NCI-H446 treated with DMSO at 0.1 percent for 48 hours (cell line): ENCODE measurements at regions not wholly inside any gene's neighbourhood (a gene's known extent, or its start where the extent isn't known, plus 50 kb on each side); places are given as distances from the start of the nearest gene placed in this dataset.

ENCODE experiments used
- DNase-seq: peaks from one replicate; lab custom pipeline; 2025; lab: John Stamatoyannopoulos, UW

DNA sequence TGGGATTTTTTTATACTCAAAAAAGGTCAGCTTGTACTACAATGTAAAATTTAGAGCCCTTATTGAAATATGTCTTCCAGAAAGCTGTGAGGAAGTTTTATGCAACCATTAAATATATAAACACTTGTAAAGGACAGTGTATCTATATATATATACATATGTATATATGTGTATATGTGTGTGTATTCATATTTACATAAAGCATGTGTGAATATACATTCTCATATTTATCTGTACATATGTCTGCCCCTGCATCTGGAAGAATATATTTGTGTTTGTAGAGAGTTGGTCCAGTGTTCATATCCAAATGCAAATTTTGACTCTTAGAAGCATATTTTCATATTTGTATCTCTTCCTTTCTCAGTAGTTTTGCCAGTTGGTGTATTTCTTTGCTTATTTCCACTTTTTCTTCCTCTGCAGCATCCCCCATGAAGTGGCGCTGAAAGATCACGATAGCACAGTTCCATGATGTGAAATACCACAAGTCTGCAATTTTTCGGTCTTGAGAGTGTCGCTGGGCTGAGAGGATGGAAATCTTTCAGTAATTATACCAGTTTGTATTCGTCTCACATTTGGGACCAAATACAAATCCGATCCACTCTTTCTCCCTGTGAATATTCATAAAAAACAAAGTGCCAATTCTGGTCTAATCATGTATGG lies 311.7 kb upstream of the DPH6 start:
- DNase-seq: no peak

DNA sequence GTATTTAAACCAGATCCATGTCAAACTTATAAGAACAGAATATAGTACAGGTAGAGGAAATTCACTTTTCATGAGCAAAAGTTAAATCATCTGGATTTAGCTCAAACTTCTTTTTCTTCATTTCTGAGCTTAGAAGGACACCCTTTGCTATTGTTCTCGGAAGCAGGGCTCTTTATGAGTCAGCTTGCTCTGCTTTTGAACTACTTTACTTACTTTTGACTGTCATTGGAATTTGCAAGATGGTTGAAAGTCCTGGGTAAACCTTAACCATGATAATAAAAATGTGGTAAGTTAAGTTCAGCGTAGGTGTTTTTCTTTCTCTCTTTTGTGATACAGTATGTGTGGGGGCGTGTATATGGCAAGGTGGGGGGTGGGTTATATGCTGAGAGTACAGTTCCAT lies 312.7 kb upstream of the DPH6 start:
- DNase-seq: no peak

- DNase-seq: no peak
These were observed 317.7 kb upstream of the DPH6 start for GRCh38 chr15:35863655-35864054.

DNA sequence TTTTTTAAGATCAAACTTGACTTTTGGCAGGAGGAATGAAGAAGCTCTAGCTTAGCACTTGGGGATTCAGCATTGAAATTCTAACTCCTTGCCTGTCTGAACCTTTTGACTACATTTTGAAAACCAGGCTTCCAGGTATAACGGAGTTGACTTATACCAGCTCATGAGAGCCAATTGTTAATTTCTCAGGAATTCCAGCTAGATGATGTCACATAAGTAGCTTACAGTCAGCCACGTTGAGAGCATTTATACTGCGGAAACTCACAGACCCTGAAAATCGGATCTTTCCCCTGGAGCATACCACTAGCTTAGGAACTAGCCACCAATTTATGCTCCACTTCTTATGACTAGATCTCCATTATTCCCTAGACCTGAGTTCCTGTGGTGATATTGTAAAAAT lies 321.4 kb upstream of the DPH6 start:
- DNase-seq: no peak

GRCh38 chr15:35871282-35871681 lies 325.3 kb upstream of the DPH6 start:
- DNase-seq: no peak

- no peak for DNase-seq
These were observed 325.8 kb upstream of the DPH6 start for GRCh38 chr15:35871812-35872211.

DNA sequence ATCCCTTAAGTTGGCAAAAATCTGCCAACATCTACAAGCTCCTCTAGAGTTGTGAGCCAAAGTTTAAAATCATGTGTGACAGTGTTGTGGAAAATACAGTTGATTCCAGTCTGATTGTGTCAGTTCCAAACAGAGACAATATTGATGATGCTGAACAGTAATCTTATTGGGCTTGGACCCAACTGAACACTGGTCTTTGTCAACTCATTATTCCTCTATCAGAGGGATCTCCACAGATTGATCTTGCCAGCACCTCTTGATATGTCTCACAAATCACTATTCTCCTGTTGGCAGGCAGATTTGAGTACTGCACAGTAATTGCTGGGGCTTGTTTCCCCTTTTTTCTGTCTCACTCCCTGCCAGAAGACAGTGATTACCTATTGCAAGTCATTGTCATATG lies 326.6 kb upstream of the DPH6 start:
- DNase-seq: no peak

DNA sequence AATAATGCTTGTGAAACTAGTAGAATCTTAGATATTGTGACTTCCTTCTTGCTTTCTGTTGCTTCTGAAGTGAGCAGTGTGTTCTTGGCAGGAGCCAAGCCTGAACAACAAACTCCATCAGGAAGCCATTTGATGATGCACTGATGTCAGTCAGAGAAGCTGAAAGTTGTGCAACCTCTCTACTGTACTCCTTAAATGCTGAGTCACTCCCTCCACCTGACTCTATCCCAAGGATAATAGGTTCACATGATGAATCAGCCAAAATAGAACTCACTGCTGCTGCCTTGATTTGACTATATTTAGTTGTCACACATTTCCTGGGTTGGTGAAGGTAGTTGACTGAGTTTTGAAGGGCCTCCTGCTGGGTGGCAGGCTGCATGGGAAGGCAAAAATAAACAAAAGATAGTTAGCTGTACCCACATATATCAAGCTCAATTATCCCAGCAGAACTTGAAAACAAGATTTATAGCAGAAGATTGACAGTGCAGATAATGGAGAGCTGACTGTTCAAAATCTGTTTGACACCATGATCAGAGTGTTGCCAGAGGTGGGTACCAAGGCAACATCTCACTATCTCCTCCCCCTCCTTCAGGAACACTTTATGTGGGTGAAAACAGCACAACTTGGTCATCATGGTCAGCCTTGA lies 328.4 kb upstream of the DPH6 start:
- peak; percentile 4 for DNase-seq

DNA sequence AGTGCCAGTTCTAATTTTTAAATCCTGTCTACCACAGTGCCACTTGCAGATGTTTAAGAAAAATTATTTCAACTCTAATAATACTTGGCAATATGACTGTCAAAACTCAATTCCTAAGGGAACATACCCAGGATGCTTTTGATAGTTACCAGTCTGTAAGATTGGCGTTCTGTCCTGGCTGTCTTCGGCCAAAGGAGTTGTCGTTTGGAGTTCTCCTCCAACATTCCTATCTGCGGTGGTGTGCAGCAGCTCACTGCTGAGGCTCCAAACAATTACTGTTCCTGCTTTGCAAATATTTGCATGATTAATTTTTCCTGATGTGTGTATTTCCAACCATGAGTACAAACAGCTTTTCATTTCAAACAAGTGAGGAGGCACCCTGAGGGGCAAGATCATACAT lies 330.8 kb upstream of the DPH6 start:
- DNase-seq: no peak

DNA sequence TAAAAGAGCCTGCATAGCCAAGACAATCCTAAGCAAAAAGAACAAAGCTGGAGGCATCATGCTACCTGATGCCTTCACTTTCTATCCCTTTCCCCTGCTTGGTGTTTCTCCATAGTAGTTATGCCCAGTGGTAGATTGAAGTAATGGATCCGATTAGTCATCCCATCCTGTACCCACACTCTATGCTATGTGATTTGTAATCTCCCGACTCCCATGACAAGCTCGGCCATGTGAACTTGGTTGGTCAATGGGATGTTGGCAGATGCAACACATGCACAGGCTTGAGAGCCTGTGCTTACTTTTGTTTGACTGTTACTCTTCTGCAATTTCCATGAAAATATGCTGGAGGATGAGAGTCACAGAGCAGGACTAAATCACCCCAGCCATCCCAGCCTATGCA lies 334.9 kb upstream of the DPH6 start:
- no peak for DNase-seq

DNA sequence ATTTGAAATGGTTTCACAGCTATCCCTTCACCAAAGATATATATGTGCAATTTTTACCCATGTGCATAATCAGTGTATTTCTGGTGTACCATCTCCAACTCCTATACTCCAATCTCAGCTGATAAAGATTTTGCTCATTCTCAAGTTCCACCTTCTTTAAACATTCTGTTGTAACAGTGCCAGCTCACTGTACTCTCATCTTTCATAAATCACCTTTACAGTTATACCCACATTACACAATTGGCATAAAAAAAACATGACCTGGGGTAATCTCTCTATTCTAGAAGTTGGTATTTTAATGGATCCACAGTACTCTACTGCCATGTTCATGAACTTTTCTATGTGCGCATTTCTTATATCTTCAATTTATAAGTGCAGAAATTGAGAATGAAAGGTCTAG lies 339.9 kb upstream of the DPH6 start:
- DNase-seq: no peak

DNA sequence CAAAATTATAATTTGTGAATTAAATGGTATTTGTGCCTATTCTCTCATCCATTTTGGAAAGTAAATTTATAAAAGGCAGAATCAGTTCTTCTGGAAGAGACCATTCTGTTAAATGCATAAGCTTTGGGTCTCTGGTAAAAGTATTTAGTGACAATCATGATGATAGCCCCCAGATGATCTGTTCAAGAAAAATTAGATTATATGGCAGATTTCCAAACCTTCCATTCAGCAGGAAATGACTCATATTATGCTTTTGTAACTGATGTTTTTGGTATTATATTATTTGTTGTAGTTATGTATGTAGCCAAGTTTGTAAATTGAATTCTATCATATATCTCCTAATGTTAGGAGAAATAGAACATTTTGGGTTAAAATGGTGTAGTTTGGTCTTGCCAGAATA lies 340.8 kb upstream of the DPH6 start:
- DNase-seq: peak; percentile 27

DNA sequence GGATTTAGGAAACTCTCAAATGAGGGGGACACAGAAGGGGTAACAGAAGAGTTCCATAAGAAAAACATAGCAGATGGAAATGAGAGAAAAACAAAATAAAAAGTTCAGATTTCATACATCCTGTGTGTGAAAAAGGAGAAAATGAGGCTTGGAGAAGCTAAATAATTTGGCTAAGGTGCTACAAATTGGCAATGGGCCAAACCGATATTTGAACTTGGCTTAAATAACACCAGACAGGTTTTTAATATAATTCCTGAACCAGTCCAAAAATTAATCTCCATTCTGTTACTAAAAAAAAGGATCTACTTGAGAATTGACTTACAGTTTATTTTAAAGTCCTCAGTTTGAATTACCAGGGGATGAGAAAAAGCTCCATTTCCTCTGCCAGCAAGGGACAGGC lies 342.9 kb upstream of the DPH6 start:
- no peak for DNase-seq

GRCh38 chr15:35907511-35907910 lies 361.5 kb upstream of the DPH6 start:
- no peak for DNase-seq

DNA sequence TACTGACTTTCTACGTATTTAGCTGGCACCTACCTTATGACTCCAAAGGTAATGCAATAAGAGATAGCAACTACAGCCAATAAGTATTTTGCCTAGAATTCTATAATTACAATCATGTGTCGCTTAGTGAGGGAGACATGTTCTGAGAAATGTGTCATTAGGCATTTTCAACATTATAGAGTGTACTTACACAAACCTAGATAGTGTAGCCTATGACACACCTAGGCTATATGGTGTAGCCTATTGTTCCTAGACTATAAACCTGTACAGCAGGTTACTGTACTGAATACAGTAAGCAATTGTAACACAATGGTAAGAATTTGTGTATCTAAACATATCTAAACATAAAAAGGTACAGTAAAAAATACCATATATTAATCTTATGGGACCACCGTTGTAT lies 363.4 kb upstream of the DPH6 start:
- DNase-seq: no peak

DNA sequence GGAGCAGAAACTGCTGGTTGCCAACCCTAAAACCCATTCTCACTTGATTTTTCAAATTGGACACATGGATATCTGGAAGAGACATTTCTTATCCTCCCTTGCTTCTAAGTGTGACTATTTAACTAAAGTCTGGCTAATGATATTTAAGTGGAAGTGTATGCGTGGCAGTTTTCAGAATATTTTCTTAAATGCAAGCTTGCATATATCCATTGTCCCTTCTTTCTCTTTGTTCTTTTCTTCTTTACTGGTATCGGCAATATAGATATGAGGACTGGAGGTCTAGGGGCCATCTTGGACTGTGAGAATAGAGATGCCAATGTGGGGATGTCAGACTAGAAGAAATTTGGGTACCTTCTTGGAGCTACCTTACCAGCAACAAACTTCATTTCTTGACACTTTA lies 364.3 kb upstream of the DPH6 start:
- no peak for DNase-seq

DNA sequence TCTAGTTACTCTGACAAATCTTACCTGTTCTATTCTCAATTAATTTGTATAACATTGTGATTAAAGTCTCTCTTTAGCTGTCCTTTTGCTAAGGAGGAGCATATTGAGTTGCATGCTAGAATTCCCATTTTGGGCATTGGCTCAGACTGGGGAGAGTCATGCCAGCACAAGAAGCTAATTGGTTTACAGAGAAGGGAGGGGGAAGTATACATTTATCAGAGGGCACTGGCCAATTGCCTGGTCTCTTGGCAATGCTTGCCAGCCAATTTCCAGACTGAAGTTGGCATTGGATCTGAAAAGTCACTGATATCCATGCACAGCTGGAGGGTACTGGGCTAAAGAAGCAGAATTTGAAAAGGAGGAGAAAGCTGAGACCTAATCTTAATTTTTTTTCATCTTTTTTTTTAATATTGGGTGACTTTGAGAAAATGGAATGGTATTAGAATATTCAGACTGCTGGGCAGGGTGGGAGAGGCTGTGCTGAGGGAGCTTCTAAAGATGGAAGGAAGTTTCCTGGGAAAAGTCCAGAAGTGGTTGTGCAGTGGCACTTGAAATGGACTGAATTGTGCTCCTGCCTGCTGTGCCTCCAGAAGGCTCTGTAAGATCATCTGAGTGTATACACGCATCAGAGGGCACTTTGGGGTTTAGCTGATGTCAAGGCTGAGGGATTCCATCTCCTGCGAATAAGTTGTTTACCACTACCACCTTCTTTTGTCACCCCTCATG lies 365.2 kb upstream of the DPH6 start:
- DNase-seq: peak; percentile 95

GRCh38 chr15:35912196-35912595 lies 366.2 kb upstream of the DPH6 start:
- DNase-seq: no peak

DNA sequence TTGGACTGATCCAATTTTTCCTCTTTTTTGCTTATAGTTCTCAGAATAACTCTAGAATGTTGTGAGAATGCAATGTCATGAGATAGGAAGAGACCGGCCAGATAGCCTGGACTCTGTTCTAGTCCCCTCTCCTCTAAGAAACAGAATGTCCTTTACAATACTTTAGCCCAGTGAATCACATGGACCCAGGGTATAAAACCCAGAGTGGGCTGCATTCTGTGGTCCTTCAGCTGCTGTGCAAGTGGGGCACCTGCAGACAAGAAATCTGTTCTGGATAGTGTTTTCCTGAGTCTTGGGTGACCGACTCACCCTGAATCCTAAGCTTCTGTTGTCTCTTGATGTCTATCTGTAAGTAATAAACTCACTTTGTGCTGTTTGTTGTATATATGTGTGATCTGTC lies 368.6 kb upstream of the DPH6 start:
- no peak for DNase-seq

DNA sequence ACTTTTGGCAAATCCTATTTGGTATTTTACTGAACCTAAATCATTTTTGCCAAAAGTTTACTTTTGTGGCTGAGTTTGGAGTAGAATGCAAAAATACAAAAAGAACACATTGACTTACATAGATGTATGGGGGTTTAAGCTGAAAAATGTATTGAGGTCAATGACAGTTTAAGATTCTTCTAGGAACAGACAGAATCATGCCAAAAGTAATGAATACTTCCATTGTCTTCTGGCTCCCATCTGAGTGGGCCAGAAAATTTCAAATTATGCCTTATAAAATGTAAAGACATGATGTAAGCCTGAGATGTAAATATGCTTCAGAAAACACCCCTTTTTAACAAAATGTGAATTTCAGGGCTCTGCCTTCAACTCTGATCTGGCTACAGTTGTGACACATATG lies 375.1 kb upstream of the DPH6 start:
- DNase-seq: no peak

GRCh38 chr15:35925275-35926006 lies 379.5 kb upstream of the DPH6 start:
- DNase-seq: no peak

DNA sequence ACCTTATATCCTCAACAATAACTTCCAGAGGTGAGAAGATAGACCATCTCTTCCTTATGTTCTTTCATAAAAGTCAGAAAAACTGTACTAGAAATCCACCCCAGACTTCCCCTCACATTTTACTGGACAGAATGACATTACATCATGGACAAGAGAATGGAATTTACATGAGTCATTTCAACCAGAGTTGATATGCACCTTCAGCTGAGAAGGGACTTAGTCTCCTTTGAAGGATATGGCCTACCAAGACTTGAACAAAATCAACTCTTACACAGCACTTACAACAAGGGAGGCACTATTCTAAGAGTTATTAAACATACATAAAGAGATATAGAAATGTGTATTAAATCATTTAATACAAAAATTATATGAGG lies 380.0 kb upstream of the DPH6 start:
- no peak for DNase-seq

DNA sequence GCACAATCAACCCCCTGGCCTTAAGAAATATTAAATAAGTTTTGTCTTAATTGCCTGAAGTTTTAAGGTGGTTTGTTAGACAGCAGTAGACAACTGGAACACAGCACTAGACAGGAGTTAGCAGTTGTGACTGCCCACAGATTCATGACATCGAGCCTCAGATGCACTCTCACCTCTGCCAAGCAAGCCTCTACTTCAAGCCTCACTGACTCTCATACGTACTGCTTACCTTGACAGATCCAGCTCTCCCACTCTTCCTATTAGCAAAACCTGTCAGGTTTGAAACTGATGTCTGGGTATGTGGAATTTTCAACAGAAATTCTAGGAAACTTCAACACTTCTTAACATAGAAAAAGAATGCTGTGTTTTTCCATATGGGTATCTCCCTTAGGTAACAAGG lies 382.9 kb upstream of the DPH6 start:
- DNase-seq: no peak
